GM19240 (cell line): ENCODE measurements at regions not wholly inside any gene's neighbourhood (a gene's known extent, or its start where the extent isn't known, plus 50 kb on each side); places are given as distances from the start of the nearest gene placed in this dataset.

Experiments
- DNase-seq: peaks from one replicate; pipeline ENCODE4 v3.0.0; 2011; ENCODE audit warnings: low spot score; ENCODE audit not compliant: insufficient read length

GRCh38 chr4:28177641-28178040, 1317.0 kb downstream of the STIM2 start:
- DNase-seq: no peak

GRCh38 chr4:28179126-28179525, 1318.5 kb downstream of the STIM2 start:
- DNase-seq: no peak

- DNase-seq: no peak
These were observed 1348.8 kb downstream of the STIM2 start for GRCh38 chr4:28209371-28209924.

GRCh38 chr4:28211676-28212470, 1351.2 kb downstream of the STIM2 start:
- DNase-seq: no peak

- no peak for DNase-seq
These were observed 1360.9 kb downstream of the STIM2 start for GRCh38 chr4:28221536-28221935.

GRCh38 chr4:28225050-28225449, 1364.4 kb downstream of the STIM2 start:
- DNase-seq: no peak

- DNase-seq: no peak
These were observed 1365.2 kb downstream of the STIM2 start for GRCh38 chr4:28225689-28226353.

- DNase-seq: no peak
These were observed 1366.3 kb downstream of the STIM2 start for GRCh38 chr4:28226962-28227361.

- DNase-seq: no peak
These were observed 1367.1 kb downstream of the STIM2 start for GRCh38 chr4:28227764-28228163.

GRCh38 chr4:28228561-28229491, 1368.2 kb downstream of the STIM2 start:
- DNase-seq: no peak

- no peak for DNase-seq
These were observed 1371.7 kb downstream of the STIM2 start for GRCh38 chr4:28232376-28232775.

GRCh38 chr4:28232951-28233350, 1372.3 kb downstream of the STIM2 start:
- no peak for DNase-seq

GRCh38 chr4:28233724-28234123, 1373.1 kb downstream of the STIM2 start:
- no peak for DNase-seq

- DNase-seq: no peak
These were observed 1378.2 kb downstream of the STIM2 start for GRCh38 chr4:28238876-28239275.

- DNase-seq: no peak
These were observed 1380.4 kb downstream of the STIM2 start for GRCh38 chr4:28241021-28241420.

GRCh38 chr4:28247805-28248204, 1387.2 kb downstream of the STIM2 start:
- DNase-seq: no peak

GRCh38 chr4:28248269-28248668, 1387.6 kb downstream of the STIM2 start:
- DNase-seq: no peak

GRCh38 chr4:28250646-28251045, 1390.0 kb downstream of the STIM2 start:
- DNase-seq: no peak

GRCh38 chr4:28251831-28252230, 1391.2 kb downstream of the STIM2 start:
- no peak for DNase-seq

GRCh38 chr4:28254003-28254402, 1393.4 kb downstream of the STIM2 start:
- no peak for DNase-seq

- no peak for DNase-seq
These were observed 1395.7 kb downstream of the STIM2 start for GRCh38 chr4:28256295-28256694.

GRCh38 chr4:28259951-28260350, 1399.3 kb downstream of the STIM2 start:
- no peak for DNase-seq
